SK-N-SH (cell line): ENCODE measurements at regions not wholly inside any gene's neighbourhood (a gene's known extent, or its start where the extent isn't known, plus 50 kb on each side); places are given as distances from the start of the nearest gene placed in this dataset.
A peak's percentile ranks its signal among the peaks of the same experiment; 100 is the strongest.

Experiments
- CTCF ChIA-PET: fragments of 300-600, 350-600 bp; formaldehyde crosslinking; extraction: SDS; loops from one replicate; lab custom pipeline; 2021; lab: Yijun Ruan, JAX
- POLR2A ChIA-PET: fragments of 350-600 bp; sonication (Branson Sonifier 250); formaldehyde crosslinking; extraction: SDS; loops from one replicate; lab custom pipeline; 2020; ENCODE audit warnings: antibody characterized with exemption, inconsistent platforms; lab: Yijun Ruan, JAX
- DNase-seq: peaks from one replicate; pipeline ENCODE4 v3.0.0; 2012
- H2AFZ ChIP-seq: fragments of 200-600 bp; sonication (generic); 2 replicates; pipeline ENCODE4 v1.8.1; 2016; ENCODE audit warnings: antibody characterized with exemption, mild to moderate bottlenecking, low read depth
- H3F3A ChIP-seq: fragments of 200-600 bp; sonication (generic); replicated peaks from 2 replicates; pipeline ENCODE3; 2016; ENCODE audit warnings: antibody characterized with exemption, mild to moderate bottlenecking; ENCODE audit not compliant: insufficient read depth
- H3K27ac ChIP-seq, 2 experiments: fragments of 200-500 bp in 1 of 2; fragments of 200-600 bp in 1 of 2; sonication (Bioruptor generic) in 1 of 2; sonication (generic), shearing (Covaris generic) in 1 of 2; 2 replicates each; pipeline versions ENCODE4 v1.5.1 to v1.6.1; 2014 to 2016; ENCODE audit warnings: low read depth in 2 of 2, inconsistent platforms in 1 of 2, low read length in 1 of 2, mild to moderate bottlenecking in 1 of 2, mixed read lengths in 1 of 2
- H3K27me3 ChIP-seq: fragments of 200-600 bp; sonication (generic), shearing (Covaris generic); 2 replicates; pipeline ENCODE4 v1.6.1; 2016; ENCODE audit warnings: mixed run types; ENCODE audit not compliant: insufficient read depth
- H3K36me3 ChIP-seq, 2 experiments: fragments of 200-500 bp in 1 of 2; fragments of 200-600 bp in 1 of 2; sonication (Bioruptor generic) in 1 of 2; sonication (generic) in 1 of 2; replicated peaks in 1 of 2; 2 replicates each; pipeline versions ENCODE3 to v1.5.1; 2014 to 2016; ENCODE audit warnings: low read length in 1 of 2, mild to moderate bottlenecking in 1 of 2; ENCODE audit not compliant: insufficient read depth in 2 of 2, control insufficient read depth in 1 of 2
- H3K4me1 ChIP-seq, 2 experiments: fragments of 200-500 bp in 1 of 2; fragments of 200-600 bp in 1 of 2; sonication (Bioruptor generic) in 1 of 2; sonication (generic), shearing (Covaris generic) in 1 of 2; 2 replicates each; pipeline versions ENCODE4 v1.5.1 to v1.6.1; 2014 to 2016; ENCODE audit warnings: low read depth in 1 of 2, low read length in 1 of 2, mixed run types in 1 of 2; ENCODE audit not compliant: insufficient read depth in 2 of 2, control insufficient read depth in 1 of 2
- H3K4me2 ChIP-seq: fragments of 200-600 bp; sonication (generic), shearing (Covaris generic); 2 replicates; pipeline ENCODE4 v1.6.1; 2017; ENCODE audit warnings: mixed run types
- H3K4me3 ChIP-seq, 2 experiments: fragments of 200-500 bp in 1 of 2; fragments of 200-600 bp in 1 of 2; sonication (Bioruptor generic) in 1 of 2; sonication (generic), shearing (Covaris generic) in 1 of 2; 2 replicates each; pipeline versions ENCODE4 v1.5.1 to v1.8.1; 2014 to 2016; ENCODE audit warnings: low read depth in 2 of 2, inconsistent platforms in 1 of 2, low read length in 1 of 2, mild to moderate bottlenecking in 1 of 2, mixed read lengths in 1 of 2, moderate library complexity in 1 of 2
- H3K79me2 ChIP-seq: fragments of 200-600 bp; sonication (generic); 2 replicates; pipeline ENCODE4 v1.8.1; 2017; ENCODE audit warnings: mild to moderate bottlenecking; ENCODE audit not compliant: insufficient read depth
- H3K9ac ChIP-seq: fragments of 200-600 bp; sonication (generic); 2 replicates; pipeline ENCODE4 v1.6.1; 2017; ENCODE audit warnings: mixed run types
- H3K9me2 ChIP-seq: fragments of 200-600 bp; sonication (generic); 2 replicates; pipeline ENCODE4 v1.6.1; 2017; ENCODE audit warnings: mixed run types
- H3K9me3 ChIP-seq: fragments of 200-600 bp; sonication (generic); 2 replicates; pipeline ENCODE4 v1.6.1; 2017; ENCODE audit warnings: mixed run types, mild to moderate bottlenecking, moderate library complexity
- H4K20me1 ChIP-seq: fragments of 200-600 bp; sonication (generic); 2 replicates; pipeline ENCODE4 v1.6.1; 2017; ENCODE audit warnings: mild to moderate bottlenecking, mixed run types; ENCODE audit not compliant: insufficient read depth
- CHD2 ChIP-seq: fragments of 150-350 bp; IDR thresholded peaks from 2 replicates; pipeline ENCODE4 v1.6.1; 2018; ENCODE audit warnings: low read length; ENCODE audit not compliant: partially characterized antibody
- CTCF ChIP-seq: fragments of 200-600 bp; sonication (generic); IDR thresholded peaks from 2 replicates; pipeline ENCODE4 v1.6.1; 2017; ENCODE audit warnings: antibody characterized with exemption, mild to moderate bottlenecking, moderate library complexity
- ELF1 ChIP-seq: IDR thresholded peaks from 2 replicates; pipeline ENCODE4 v1.4.0; 2012
- EP300 ChIP-seq, 2 experiments: IDR thresholded peaks; 2 replicates each; pipeline versions ENCODE4 v1.4.0 to v1.6.1; 2012; ENCODE audit warnings: borderline replicate concordance in 1 of 2, low read depth in 1 of 2, low read length in 1 of 2
- FOSL2 ChIP-seq: IDR thresholded peaks from 2 replicates; pipeline ENCODE4 v1.4.0; 2012; ENCODE audit warnings: low read depth, mild to moderate bottlenecking, moderate library complexity, borderline replicate concordance
- FOXJ3 ChIP-seq: sonication (generic); formaldehyde crosslinking; IDR thresholded peaks from 2 replicates; pipeline ENCODE4 v1.5.1; 2020; ENCODE audit warnings: mild to moderate bottlenecking, missing genetic modification reagents
- FOXM1 ChIP-seq: IDR thresholded peaks from 2 replicates; pipeline ENCODE4 v1.4.0; 2012; ENCODE audit warnings: low read depth, mild to moderate bottlenecking
- GABPA ChIP-seq: IDR thresholded peaks from 2 replicates; pipeline ENCODE4 v1.4.0; 2012; ENCODE audit warnings: low read depth, mild to moderate bottlenecking
- GATA2 ChIP-seq: sonication (generic); formaldehyde crosslinking; IDR thresholded peaks from 2 replicates; pipeline ENCODE4 v1.5.0; 2020; ENCODE audit warnings: mild to moderate bottlenecking, missing genetic modification reagents
- IRF3 ChIP-seq: fragments of 150-350 bp; IDR thresholded peaks from 2 replicates; pipeline ENCODE4 v1.6.1; 2016; ENCODE audit warnings: mild to moderate bottlenecking, low read depth, low read length
- JUND ChIP-seq: IDR thresholded peaks from 2 replicates; pipeline ENCODE4 v1.4.0; 2012
- MXI1 ChIP-seq: IDR thresholded peaks from 2 replicates; pipeline ENCODE4 v1.6.1; 2012; ENCODE audit warnings: mild to moderate bottlenecking, low read depth, low read length, improper control_type of control experiment
- NRF1 ChIP-seq: IDR thresholded peaks from 2 replicates; pipeline ENCODE4 v1.6.1; 2012; ENCODE audit warnings: low read depth, mild to moderate bottlenecking, low read length
- PBX3 ChIP-seq: IDR thresholded peaks from 2 replicates; pipeline ENCODE4; 2012
- POLR2AphosphoS5 ChIP-seq: IDR thresholded peaks from 2 replicates; pipeline ENCODE4 v1.6.1; 2012; ENCODE audit warnings: low read depth, low read length
- RCOR1 ChIP-seq: fragments of 150-350 bp; IDR thresholded peaks from 2 replicates; pipeline ENCODE4 v1.6.1; 2017; ENCODE audit warnings: antibody characterized with exemption, low read length
- RFX5 ChIP-seq: IDR thresholded peaks from 2 replicates; pipeline ENCODE4 v1.6.1; 2012; ENCODE audit warnings: mild to moderate bottlenecking, improper control_type of control experiment, low read length
- RXRA ChIP-seq: IDR thresholded peaks from 2 replicates; pipeline ENCODE4 v1.4.0; 2012; ENCODE audit warnings: low read depth, mild to moderate bottlenecking, borderline replicate concordance
- SMC3 ChIP-seq: IDR thresholded peaks from 2 replicates; pipeline ENCODE4 v1.6.1; 2012; ENCODE audit warnings: low read depth, low read length, improper control_type of control experiment
- TAF1 ChIP-seq: IDR thresholded peaks from 2 replicates; pipeline ENCODE4 v1.6.1; 2012; ENCODE audit warnings: low read depth, mild to moderate bottlenecking, low read length, moderate library complexity, borderline replicate concordance
- TEAD4 ChIP-seq: IDR thresholded peaks from 2 replicates; pipeline ENCODE4 v1.4.0; 2012; ENCODE audit warnings: mild to moderate bottlenecking, borderline replicate concordance; ENCODE audit not compliant: insufficient read depth
- USF2 ChIP-seq: fragments of 150-350 bp; IDR thresholded peaks from 2 replicates; pipeline ENCODE4 v1.6.1; 2017; ENCODE audit warnings: antibody characterized with exemption, low read length, low read depth, borderline replicate concordance
- WGBS: methylation state at CpG from one replicate; pipeline ENCODE4 v1.1.6; 2017; ENCODE audit warnings: low lambda C conversion rate; 5-methylcytosine and 5-hydroxymethylcytosine counted together
- TF ChIP-seq, protein P1 (sequence below): IDR thresholded peaks from 2 replicates; pipeline ENCODE4 v1.4.0; 2012; ENCODE audit warnings: low read depth

- no peaks in the 10 kb centered on the region for H3K9me3 ChIP-seq
- no peaks in the 10 kb centered on the region for H3K9me2 ChIP-seq
- ChIA-PET POLR2A (no interaction called here), CTCF (no interaction called here)
- H3F3A ChIP-seq = peaks cover 6% of the 10 kb centered on the region
- TF ChIP-seq SMC3 = no peak
- TF ChIP-seq CTCF = no peak
- no peak for TF ChIP-seq GATA2 (CRISPR knock-in tag)
- TF ChIP-seq, protein P1, sequence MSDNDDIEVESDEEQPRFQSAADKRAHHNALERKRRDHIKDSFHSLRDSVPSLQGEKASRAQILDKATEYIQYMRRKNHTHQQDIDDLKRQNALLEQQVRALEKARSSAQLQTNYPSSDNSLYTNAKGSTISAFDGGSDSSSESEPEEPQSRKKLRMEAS = no peak
- TF ChIP-seq RCOR1 = no peak
- no peak for TF ChIP-seq PBX3
- no peak for TF ChIP-seq TEAD4
- TF ChIP-seq FOSL2 = no peak
- TF ChIP-seq TAF1 = no peak
- no peak for TF ChIP-seq GABPA
- no peak for TF ChIP-seq JUND
- no peak for TF ChIP-seq MXI1
- no peak for TF ChIP-seq USF2
- no peak for TF ChIP-seq FOXM1
- TF ChIP-seq CHD2 = no peak
- no peak for DNase-seq
- no peaks in the 10 kb centered on the region for H4K20me1 ChIP-seq
- H2AFZ ChIP-seq = no peak overlapping the region
- no peak overlapping the region for H3K4me2 ChIP-seq
- H3K4me3 ChIP-seq = no peak overlapping the region
- peaks cover 2 to 12% of the 10 kb centered on the region in 2 experiments; a peak in 3 of 4 replicates for H3K4me1 ChIP-seq
- peak overlapping the region in 1 of 2 experiments; percentile 56; a peak in 1 of 4 replicates for H3K27ac ChIP-seq
- no peaks in the 10 kb centered on the region for H3K27me3 ChIP-seq
- H3K36me3 ChIP-seq = no peaks in the 10 kb centered on the region
- 93% methylated on average over 5 of the region's 5 CpGs for WGBS
- no peaks in the 10 kb centered on the region for H3K79me2 ChIP-seq
- H3K9ac ChIP-seq = no peak overlapping the region
Observed at GRCh38 chr13:79810018-79810417, 329.1 kb downstream of the NDFIP2 start.

GRCh38 chr13:79808475-79808874 is 327.5 kb downstream of the NDFIP2 start:
- Histone ChIP-seq H3K36me3 (no peaks in the 10 kb centered on the region), H3K27me3 (no peaks in the 10 kb centered on the region), H3F3A (peaks cover 6% of the 10 kb centered on the region), H2AFZ (no peak overlapping the region), H3K79me2 (no peaks in the 10 kb centered on the region), H3K4me3 (no peak overlapping the region), H3K27ac (no peak overlapping the region), H3K4me2 (no peak overlapping the region), H3K9ac (no peak overlapping the region), H4K20me1 (no peaks in the 10 kb centered on the region), H3K9me3 (no peaks in the 10 kb centered on the region), H3K4me1 (peaks cover 6 to 12% of the 10 kb centered on the region in 2 experiments; a peak in 3 of 4 replicates), H3K9me2 (no peaks in the 10 kb centered on the region)
- 96% methylated on average over 2 of the region's 3 CpGs for WGBS
- DNase-seq = no peak
- POLR2A ChIA-PET = no interaction called here
- CTCF ChIA-PET = interaction anchor here (0.6 to 0.7 kb wide), 2 partner anchors 26 to 222 kb away, joined by 3 read pairs; no protein-coding TSS in a partner anchor
- TF ChIP-seq ELF1 = no peak
- TF ChIP-seq FOSL2 = no peak
- no peak for TF ChIP-seq RCOR1
- TF ChIP-seq PBX3 = no peak
- TF ChIP-seq NRF1 = no peak
- no peak for TF ChIP-seq JUND
- no peak for TF ChIP-seq MXI1
- TF ChIP-seq EP300 (IDR thresholded peaks at IDR 0.05; ENCODE audit: borderline replicate concordance in 1 of 2, low read depth in 1 of 2, low read length in 1 of 2) = no peak
- no peak for TF ChIP-seq FOXM1
- no peak for TF ChIP-seq FOXJ3 (CRISPR knock-in tag)
- TF ChIP-seq IRF3 = no peak
- TF ChIP-seq SMC3 = no peak
- TF ChIP-seq RXRA = no peak
- no peak for TF ChIP-seq RFX5
- TF ChIP-seq GATA2 (CRISPR knock-in tag) = no peak
- TF ChIP-seq POLR2AphosphoS5 = no peak
- no peak for TF ChIP-seq CHD2
